ENCODE measurements at regions not wholly inside any gene's neighbourhood (a gene's known extent, or its start where the extent isn't known, plus 50 kb on each side); places are given as distances from the start of the nearest gene placed in this dataset.

GRCh38 chr10:44060719-44061118, 324.2 kb downstream of the CXCL12 start:
- TF ChIP-seq CTCF (IDR thresholded peaks at IDR 0.05; ENCODE audit: low read length) (no peak), EZH2phosphoT487 (IDR thresholded peaks at IDR 0.05; ENCODE audit: low read length) (no peak), EZH2 (optimal IDR thresholded peaks at IDR 0.05; ENCODE audit: low read depth, low read length) (no peak)
